GM12878 (cell line): ENCODE measurements at regions not wholly inside any gene's neighbourhood (a gene's known extent, or its start where the extent isn't known, plus 50 kb on each side); places are given as distances from the start of the nearest gene placed in this dataset.

Source experiments
- ATF7 ChIP-seq: fragments of 450-650 bp; IDR thresholded peaks from 2 replicates; pipeline ENCODE4 v1.6.1; 2016; ENCODE audit warnings: low read depth, mild to moderate bottlenecking
- CHD1 ChIP-seq: IDR thresholded peaks from 2 replicates; pipeline ENCODE4 v1.6.1; 2012; ENCODE audit warnings: low read depth, low read length, improper control_type of control experiment
- EP300 ChIP-seq, 2 experiments: fragments of 150-350 bp in 1 of 2; IDR thresholded peaks; 2 replicates each; pipeline ENCODE4 v1.6.1; 2011 to 2012; ENCODE audit warnings: low read depth in 2 of 2, low read length in 2 of 2, borderline replicate concordance in 1 of 2, improper control_type of control experiment in 1 of 2, inconsistent platforms in 1 of 2; ENCODE audit not compliant: control insufficient read depth in 1 of 2
- USF1 ChIP-seq: IDR thresholded peaks from 2 replicates; pipeline ENCODE4 v1.6.1; 2011; ENCODE audit warnings: borderline replicate concordance, low read depth, mild to moderate bottlenecking, moderate library complexity, mixed read lengths, low read length; ENCODE audit not compliant: insufficient read depth; ENCODE audit errors: extremely low read length
- ZNF687 ChIP-seq: fragments of 450-650 bp; IDR thresholded peaks from 2 replicates; pipeline ENCODE4 v1.6.1; 2017; ENCODE audit warnings: mild to moderate bottlenecking, moderate library complexity

- TF ChIP-seq ZNF687: no peak
- TF ChIP-seq USF1: no peak
- no peak for TF ChIP-seq EP300 (IDR thresholded peaks at IDR 0.05; ENCODE audit: borderline replicate concordance in 1 of 2, control insufficient read depth in 1 of 2, low read depth in 2 of 2, low read length in 2 of 2)
- TF ChIP-seq CHD1: no peak
- TF ChIP-seq ATF7: no peak
These were observed 216.9 kb upstream of the GALNT17 start for GRCh38 chr7:70915067-70915466.
